ENCODE measurements at regions not wholly inside any gene's neighbourhood (a gene's known extent, or its start where the extent isn't known, plus 50 kb on each side); places are given as distances from the start of the nearest gene placed in this dataset.
"Not testable (repeated sequence)": the region's sequence is repeated elsewhere in the genome, so short reads cannot be mapped to it uniquely, and the experiment has no call there.

DNA sequence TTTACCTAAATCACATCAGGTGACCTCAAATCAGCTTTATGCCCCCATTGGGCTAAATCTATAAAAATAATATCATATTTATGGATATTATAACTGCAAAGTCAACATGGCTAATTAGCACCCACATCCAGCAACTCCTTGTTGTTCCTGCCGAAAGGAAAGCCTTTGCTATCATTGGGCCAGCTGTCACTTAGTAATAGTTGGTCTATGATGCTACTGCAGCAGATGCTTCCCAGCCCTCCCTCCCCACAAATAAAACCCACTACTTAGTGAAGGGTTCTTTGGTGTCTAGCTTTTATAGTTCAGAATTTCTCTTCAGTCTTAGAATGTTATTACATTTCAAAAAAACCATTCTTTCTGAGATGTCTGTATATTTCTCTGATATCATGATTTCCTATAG, 116.9 kb upstream of the ENPEP start:
- no peak for DNase-seq

- DNase-seq: no peak
Measured at GRCh38 chr4:110357521-110357920, 118.4 kb upstream of the ENPEP start.

- DNase-seq: no peak
Measured at GRCh38 chr4:110354460-110354859, 121.5 kb upstream of the ENPEP start.

DNA sequence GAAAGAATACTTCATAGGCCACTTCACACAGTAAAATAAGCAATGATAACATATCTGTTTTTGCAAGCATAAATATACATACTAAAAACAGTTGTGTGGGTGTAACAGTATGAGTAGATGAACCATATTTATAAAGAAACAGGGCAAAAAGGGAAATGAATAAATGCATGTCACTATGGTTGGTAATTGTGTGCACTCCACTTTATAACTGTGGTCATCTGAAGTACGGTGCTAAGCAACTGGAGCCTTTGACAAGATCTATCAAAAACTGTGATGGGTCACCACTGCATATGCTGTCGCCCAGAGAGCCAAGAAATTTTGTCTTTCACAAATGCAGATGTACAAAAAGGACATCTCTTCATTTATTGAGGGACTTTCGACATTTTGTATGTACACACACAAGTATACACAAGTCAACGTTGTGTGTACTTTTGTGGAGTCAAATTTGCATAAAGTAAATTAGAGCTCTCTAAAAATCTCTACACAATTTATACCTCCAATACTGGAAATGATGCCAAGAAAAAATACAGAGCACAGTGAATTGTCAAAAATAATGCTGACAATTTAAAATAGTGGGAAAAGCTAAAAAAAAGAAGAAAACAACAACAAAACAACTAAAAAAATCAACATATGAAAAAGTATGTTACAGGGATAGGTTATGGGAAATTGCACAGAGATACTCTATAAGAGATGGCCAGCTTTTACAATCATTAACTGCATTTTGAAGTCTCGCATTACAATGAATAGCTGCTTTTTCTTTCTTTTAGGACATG, 123.1 kb upstream of the ENPEP start:
- DNase-seq: no peak

DNA sequence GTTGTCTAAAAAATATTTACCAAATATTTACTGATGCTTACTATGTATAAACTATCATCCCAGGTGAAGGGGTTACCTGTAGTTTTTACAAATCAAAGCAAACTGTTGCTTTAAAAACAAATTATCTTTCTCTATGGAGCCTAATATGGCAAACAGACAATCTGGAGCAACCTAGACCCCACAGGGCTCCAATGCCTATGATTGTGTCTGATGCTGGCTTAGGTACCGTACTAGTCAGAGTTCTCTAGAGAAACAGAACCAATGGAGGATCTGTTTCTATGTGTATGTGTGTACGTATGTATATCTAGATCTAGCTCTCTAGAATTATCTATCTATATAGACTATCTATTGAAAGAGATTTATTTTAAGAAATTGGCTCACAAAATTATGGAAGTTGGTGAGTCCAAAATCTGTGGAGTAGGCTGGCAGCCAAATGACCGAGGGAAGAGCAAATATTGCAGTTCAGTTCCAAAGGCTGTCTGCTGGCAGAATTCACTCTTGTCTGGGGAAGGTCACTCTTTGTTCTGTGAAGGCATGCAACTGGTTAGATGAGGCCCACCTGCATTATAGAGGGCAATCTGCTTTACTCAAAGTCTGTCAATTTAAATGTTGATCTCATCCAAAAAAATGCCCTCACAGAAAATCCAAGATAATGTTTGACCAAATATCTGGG, 127.1 kb upstream of the ENPEP start:
- DNase-seq: no peak

DNA sequence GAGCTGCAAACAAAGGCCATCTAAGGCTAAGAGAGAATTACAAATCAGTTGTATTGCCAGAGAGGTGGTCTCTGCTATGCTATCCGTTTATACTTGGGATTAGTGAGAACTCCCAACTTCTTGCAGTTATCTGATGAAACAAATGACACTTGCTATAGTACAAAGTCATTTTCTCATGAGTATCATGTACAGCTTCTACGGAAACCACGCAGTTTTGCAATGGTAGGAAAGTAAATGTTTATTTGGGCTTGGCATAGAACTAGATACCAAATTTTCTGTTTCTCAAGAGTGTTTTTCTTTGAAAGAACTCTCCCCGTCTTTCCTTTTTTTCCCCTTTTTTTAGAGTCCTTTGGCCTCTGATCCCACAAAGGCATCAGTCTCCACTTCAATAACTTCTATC, 128.2 kb upstream of the ENPEP start:
- no peak for DNase-seq

DNA sequence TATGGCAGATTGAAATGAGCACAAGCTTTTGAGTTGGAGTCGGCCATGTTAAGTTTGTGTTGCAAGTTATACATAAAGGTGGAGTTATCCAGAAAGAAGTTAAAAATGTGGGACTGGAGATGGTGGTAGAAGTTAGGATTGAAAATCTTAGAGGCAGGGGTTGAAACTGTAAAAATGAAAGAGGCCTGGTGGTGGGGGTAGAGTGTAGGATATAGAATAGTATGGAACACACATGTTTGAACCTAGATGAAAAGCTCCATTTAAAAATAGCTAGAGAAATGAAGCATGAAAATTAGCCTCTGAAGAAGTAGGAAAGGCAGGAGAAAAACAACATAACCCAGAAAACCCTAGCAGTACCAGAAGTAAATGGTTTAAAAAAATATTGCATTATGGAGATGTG, 131.8 kb upstream of the ENPEP start:
- no peak for DNase-seq

DNA sequence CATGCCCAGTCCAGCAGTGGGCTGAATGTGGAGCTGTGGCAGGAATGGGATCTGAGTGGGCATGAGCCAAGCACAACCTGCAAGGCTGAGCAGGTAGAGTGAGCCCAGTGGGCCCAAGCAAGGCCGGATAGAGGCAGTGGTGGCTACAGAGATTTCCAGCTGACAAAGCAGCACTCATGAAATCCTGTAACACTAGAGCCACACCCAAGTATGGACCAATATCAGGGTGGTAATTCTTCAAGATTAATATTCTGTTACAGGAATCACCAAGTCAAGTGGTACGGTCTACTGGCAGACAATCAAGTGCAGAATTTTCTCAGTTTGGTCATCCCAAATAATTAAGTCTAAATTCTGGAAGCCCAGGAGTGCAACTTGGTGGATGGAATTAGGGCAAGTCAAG, 132.4 kb upstream of the ENPEP start:
- DNase-seq: no peak

GRCh38 chr4:110341118-110341517, 134.8 kb upstream of the ENPEP start:
- not testable (repeated sequence) for DNase-seq

- no peak for DNase-seq
Measured at GRCh38 chr4:110335399-110335798, 137.0 kb upstream of the ELOVL6 start.

- DNase-seq: no peak
Measured at GRCh38 chr4:110332483-110332882, 134.1 kb upstream of the ELOVL6 start.

GRCh38 chr4:110326426-110326825, 128.0 kb upstream of the ELOVL6 start:
- DNase-seq: not testable (repeated sequence)

GRCh38 chr4:110310795-110311194, 112.4 kb upstream of the ELOVL6 start:
- DNase-seq: no peak

GRCh38 chr4:110309675-110310074, 111.3 kb upstream of the ELOVL6 start:
- no peak for DNase-seq

- DNase-seq: peak; percentile 11
Measured at GRCh38 chr4:110306303-110306702, 107.9 kb upstream of the ELOVL6 start.

GRCh38 chr4:110305455-110305854, 107.0 kb upstream of the ELOVL6 start:
- no peak for DNase-seq

DNA sequence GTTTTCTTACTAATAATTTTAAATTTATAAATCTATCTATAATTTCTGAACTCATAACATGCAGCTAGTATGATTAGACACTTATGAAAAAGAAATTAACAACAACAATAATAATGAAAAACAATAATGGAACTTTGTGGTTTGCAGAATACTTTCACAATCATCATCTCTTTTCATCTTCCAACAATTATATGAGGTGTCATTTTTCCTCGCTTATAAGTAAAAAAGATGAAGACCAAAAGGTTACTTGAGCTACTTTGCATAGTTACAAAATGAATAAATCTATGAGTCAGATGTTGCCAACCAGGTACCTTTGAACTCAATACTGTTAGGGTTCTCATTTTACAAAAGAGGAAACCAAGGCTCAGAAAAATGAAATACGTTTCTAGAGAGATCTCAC, 98.5 kb upstream of the ELOVL6 start:
- no peak for DNase-seq

DNA sequence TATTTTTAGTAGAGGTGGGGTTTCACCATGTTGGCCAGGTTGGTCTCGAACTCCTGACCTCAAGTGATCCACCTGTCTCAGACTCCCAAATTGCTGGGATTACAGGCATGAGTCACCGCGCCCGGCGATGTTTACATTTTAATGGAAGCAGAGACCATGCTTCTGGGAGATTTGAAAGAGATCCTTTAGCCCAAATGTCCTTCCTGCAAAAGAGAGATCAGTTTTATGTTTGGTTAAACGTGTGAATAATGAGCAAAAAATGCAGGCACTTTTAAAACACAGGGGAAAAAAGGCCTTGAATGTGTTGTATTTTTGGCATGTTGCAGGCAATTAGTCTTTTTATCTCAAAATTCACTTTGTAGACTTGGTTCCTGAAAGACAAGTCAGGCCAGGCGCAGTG, 95.8 kb upstream of the ELOVL6 start:
- DNase-seq: no peak

- DNase-seq: no peak
Measured at GRCh38 chr4:110292994-110293744, 94.8 kb upstream of the ELOVL6 start.

GRCh38 chr4:110290511-110290910, 92.1 kb upstream of the ELOVL6 start:
- no peak for DNase-seq

DNA sequence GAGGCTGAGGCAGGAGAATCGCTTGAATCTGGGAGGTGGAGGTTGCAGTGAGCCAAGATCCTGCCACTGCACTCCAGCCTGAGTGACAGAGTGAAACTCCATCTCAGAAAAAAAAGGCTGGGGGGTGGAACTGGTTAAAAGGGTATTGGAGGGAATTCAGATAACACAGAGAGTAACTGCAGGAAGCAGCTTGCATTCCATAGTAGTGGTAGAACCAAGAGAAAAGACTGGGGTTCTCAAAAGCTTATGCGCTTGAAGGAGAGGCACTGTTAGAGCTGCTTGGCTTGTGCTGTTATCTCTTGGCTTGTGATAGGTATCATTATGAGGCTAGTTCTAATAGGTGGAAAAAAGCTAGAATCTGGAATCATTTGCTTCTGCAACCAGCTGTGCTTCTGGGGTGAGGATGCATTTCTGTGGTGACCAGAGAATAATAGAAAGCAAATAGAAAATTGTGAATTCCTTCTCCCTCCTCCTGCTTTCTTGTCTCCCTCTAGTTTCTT, 91.2 kb upstream of the ELOVL6 start:
- DNase-seq: no peak

DNA sequence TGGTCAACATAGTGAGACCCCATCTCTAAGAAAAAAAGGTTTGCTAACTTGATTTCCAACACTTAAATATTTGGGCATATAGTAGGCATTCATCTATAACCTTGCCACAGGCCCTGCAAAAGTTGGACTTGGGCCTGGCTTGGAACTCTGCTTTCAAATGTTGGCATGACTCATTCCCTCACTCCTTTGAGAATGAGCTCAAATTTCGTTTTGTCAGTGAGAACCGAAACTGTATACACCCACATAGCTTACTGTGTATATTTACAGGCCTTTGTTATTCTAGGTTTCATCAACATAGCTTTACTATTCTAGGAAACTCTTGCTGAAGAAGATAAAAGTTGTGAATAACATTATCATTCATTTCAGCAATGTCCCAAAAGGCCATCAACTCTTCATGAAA, 88.7 kb upstream of the ELOVL6 start:
- no peak for DNase-seq

DNA sequence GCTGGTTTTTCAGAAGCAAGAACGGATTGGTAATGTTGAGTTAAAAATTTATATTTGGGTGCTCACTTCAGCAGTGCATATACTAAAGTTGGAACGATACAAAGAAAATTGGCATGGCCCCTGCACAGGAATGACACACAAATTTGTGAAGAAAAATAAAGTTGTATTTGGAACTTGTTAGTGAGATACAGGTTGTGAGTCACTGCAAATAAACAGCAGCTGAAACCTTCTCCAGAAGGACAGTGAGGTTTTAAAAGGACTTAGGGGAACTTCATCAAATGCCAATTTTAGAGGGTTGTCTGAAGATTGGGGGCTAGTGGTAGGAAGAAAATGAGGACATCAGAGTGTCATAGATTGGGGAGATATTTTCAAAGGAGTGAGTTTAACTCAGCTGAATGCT, 79.7 kb upstream of the ELOVL6 start:
- no peak for DNase-seq

DNA sequence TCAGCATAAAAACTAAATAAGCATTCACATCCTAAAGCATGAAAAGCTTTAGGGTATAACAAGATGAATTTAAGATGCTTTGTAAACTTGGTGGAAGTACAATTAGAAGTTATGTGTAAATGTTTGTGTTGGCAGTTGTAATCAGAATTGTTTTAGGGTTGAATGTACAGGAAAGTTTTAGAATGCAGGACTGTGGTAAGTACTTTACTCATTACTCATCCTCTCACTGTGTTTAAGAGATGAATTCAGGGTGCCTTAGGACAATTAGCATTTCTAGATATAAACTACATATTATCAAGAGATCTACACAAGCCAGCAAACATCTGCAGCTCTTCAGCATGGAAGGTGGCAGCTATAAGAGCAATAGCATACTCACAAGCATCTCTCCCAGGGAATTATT, 77.5 kb upstream of the ELOVL6 start:
- DNase-seq: no peak

All from midbrain (tissue), 1 donor.